ENCODE measurements at regions not wholly inside any gene's neighbourhood (a gene's known extent, or its start where the extent isn't known, plus 50 kb on each side); places are given as distances from the start of the nearest gene placed in this dataset.
"Not testable (repeated sequence)": the region's sequence is repeated elsewhere in the genome, so short reads cannot be mapped to it uniquely, and the experiment has no call there.

DNA sequence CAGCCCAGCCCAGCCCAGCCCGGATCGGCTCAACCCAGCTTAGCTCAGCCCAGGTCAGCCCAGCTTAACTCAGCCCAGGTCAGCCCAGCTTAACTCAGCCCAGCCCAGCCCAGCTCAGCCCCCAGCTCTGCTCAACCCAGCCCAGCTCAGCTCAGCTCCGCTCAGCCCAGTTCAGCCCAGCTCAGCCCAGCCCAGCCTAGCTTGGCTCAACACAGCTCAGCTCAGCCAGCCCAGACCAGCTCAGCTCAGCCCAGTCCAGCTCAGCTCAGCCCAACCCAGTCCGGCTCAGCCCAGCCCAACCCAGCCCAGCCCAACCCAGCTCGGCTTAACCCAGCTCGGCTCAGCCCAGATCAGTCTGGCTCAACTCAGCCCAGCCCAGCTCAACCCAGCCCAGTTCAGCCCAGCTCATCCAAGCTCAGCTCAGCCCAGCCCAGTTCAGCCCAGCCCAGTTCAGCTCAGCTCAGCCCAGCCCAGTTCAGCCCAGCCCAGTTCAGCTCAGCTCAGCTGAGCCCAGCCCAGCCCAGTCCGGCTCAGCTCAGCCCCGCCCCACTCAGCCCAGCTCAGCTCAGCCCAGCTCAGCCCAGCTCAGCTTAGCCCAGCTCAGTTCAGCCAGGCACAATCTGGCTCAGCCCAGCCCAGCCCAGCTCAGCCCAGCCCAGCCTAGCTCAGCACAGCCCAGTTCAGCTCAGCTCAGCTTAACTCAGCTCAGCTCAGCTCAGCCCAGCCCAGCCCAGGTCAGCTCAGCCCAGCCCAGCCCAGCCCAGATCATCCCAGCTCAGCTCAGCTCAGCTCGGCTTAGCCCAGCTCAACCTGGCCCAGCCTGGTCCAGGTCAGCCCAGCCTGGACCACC is 331.7 kb downstream of the TMEM121 start:
- TF ChIP-seq, protein P1, sequence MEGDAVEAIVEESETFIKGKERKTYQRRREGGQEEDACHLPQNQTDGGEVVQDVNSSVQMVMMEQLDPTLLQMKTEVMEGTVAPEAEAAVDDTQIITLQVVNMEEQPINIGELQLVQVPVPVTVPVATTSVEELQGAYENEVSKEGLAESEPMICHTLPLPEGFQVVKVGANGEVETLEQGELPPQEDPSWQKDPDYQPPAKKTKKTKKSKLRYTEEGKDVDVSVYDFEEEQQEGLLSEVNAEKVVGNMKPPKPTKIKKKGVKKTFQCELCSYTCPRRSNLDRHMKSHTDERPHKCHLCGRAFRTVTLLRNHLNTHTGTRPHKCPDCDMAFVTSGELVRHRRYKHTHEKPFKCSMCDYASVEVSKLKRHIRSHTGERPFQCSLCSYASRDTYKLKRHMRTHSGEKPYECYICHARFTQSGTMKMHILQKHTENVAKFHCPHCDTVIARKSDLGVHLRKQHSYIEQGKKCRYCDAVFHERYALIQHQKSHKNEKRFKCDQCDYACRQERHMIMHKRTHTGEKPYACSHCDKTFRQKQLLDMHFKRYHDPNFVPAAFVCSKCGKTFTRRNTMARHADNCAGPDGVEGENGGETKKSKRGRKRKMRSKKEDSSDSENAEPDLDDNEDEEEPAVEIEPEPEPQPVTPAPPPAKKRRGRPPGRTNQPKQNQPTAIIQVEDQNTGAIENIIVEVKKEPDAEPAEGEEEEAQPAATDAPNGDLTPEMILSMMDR (IDR thresholded peaks at IDR 0.05; ENCODE audit: insufficient read depth, low read depth, low read length, missing control alignments), result no peak
- peak overlapping the region; percentile 60 for H3K4me3 ChIP-seq (ENCODE audit: low read depth, low read length)
- DNase-seq (ENCODE audit: low read depth), result no peak

DNA sequence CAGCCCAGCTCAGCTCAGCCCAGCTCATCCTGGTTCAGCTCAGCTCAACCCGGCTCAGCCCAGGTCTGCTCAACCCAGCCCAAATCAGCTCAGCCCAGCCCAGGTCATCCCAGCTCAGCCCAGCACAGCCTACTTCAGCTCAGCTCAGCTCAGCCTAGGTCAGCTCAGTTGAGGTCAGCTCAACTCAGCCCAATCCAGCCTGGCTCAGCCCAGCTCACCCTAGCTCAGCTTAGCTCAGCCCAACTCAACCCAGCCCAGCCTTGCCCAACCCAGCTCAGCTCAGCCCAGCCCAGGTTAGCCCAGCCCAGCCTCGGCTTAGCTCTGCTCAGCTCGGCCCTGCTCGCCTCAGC is 332.3 kb downstream of the TMEM121 start:
- peak; percentile 53 for DNase-seq (ENCODE audit: low read depth)

DNA sequence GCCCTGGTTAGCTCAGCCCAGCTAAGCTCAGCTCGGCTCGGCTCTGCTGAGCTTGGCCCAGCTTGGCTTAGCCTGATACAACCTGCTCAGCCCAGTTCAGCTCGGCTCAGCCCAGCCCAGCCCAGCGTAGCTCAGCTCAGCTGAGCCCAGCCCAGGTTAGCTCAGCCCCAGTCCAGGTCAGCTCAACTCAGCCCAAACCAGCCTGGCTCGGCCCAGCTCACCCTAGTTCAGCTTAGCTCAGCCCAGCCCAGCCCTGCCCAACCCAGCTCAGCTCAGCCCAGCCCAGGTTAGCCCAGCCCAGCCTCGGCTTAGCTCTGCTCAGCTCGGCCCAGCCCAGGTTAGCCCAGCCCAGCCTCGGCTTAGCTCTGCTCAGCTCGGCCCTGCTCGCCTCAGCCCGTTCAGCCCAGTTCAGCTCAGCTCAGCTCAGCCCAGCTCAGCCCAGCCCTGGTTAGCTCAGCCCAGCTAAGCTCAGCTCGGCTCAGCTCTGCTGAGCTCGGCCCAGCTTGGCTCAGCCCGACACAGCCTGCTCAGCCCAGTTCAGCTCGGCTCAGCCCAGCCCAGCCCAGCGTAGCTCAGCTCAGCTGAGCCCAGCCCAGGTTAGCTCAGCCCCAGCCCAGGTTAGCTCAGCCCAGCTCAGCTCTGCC is 332.8 kb downstream of the TMEM121 start:
- not testable (repeated sequence) for H3K4me3 ChIP-seq (ENCODE audit: low read depth, low read length)

More for the DNA sequence above, 332.3 kb downstream of the TMEM121 start:
- H3K4me3 ChIP-seq (ENCODE audit: low read depth, low read length), result peak overlapping the region; percentile 60
- TF ChIP-seq, protein P1 (IDR thresholded peaks at IDR 0.05; ENCODE audit: insufficient read depth, low read depth, low read length, missing control alignments), result no peak

DNA sequence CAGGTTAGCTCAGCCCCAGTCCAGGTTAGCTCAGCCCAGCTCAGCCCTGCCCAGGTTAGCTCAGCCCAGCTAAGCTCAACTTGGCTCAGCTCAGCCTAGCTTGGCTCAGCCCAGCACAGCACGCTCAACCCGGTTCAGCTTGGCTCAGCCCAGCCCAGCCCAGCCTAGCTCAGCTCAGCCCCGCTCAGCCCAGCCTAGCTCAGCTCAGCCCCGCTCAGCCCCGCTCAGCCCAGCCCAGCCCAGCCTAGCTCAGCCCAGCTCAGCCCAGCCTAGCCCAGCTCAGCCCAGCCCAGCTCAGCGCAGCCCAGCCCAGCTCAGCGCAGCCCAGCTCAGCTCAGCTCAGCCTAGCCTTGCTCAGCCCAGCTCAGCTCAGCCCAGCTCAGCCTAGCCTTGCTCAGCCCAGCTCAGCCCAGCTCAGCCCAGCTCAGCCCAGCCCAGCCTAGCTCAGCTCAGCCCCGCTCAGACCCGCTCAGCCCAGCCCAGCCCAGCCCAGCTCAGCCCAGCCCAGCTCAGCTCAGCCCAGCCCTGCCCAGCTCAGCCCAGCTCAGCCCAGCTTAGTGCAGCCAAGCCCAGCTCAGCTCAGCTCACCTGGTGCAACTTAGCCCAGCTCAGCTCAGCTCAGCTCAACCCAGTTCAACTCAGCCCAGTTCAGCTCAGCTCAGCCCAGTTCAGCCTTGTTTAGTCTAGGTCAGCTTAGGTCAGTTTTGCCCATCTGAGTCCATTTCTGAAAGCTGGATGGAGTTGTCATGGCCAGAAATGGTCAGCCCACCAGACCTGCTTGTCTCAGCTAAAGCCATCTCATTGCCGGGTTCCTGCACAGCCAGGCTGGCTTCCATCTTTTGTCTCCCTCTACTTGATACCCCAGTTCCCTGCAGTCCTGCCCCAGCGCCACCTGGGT is 333.6 kb downstream of the TMEM121 start:
- peak; percentile 12 for DNase-seq (ENCODE audit: low read depth)
- peak overlapping the region; percentile 78 for H3K4me3 ChIP-seq (ENCODE audit: low read depth, low read length)
- TF ChIP-seq, protein P1 (IDR thresholded peaks at IDR 0.05; ENCODE audit: insufficient read depth, low read depth, low read length, missing control alignments), result no peak

More for the DNA sequence above, 332.8 kb downstream of the TMEM121 start:
- not testable (repeated sequence) for DNase-seq (ENCODE audit: low read depth)

DNA sequence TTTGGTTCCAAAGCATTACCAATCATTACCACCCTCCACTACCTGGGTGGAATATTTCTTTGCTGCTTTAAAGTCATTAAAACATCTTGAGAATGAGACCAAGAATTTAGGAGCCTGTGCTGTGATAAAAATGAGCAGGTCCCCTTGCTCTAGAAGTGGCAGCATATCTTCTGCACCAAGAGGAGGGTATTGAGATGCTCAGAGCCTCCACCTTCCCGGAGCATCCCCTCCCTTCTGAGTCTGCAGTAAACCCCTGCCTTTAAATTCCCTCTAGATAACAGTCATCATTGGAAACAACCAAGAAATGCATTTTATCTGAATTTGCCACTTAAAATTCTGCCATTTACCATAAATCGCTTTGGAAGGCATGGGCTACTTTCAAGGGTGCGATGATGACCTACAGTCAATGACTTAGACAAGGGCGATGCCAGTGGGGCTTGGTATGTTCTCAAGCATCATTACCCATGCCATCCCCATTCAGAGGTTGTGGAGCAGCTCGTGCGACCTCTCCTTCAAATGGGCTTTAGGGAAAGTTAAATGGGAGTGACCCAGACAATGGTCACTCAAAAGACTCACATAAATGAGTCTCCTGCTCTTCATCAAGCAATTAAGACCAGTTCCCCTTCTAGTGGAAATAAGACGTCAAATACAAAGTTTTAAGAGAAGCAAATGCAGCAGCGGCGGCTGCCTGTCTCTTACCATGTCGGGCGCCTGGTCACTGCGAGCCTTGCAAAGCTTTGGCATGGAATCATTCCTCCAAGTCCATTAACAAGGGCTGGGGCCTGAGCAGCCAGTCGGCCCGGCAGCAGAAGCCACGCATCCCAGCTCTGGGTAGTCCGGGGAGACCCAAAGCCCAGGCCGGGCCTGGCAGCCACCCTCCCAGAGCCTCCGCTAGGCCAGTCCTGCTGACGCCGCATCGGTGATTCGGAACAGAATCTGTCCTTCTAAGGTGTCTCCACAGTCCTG is 334.5 kb downstream of the TMEM121 start:
- TF ChIP-seq, protein P1 (IDR thresholded peaks at IDR 0.05; ENCODE audit: insufficient read depth, low read depth, low read length, missing control alignments), result no peak
- peak overlapping the region; percentile 78 for H3K4me3 ChIP-seq (ENCODE audit: low read depth, low read length)

DNA sequence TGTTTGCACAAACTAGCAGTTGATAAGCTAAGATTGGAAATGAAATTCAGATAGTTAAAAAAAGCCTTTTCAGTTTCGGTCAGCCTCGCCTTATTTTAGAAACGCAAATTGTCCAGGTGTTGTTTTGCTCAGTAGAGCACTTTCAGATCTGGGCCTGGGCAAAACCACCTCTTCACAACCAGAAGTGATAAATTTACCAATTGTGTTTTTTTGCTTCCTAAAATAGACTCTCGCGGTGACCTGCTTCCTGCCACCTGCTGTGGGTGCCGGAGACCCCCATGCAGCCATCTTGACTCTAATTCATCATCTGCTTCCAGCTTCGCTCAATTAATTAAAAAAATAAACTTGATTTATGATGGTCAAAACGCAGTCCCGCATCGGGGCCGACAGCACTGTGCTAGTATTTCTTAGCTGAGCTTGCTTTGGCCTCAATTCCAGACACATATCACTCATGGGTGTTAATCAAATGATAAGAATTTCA is 335.6 kb downstream of the TMEM121 start:
- TF ChIP-seq, protein P1 (IDR thresholded peaks at IDR 0.05; ENCODE audit: insufficient read depth, low read depth, low read length, missing control alignments), result no peak
- peak overlapping the region; percentile 78 for H3K4me3 ChIP-seq (ENCODE audit: low read depth, low read length)
- peak; percentile 98 for DNase-seq (ENCODE audit: low read depth)

More for the DNA sequence above, 334.5 kb downstream of the TMEM121 start:
- DNase-seq (ENCODE audit: low read depth), result peak; percentile 70
